Adrenal gland (tissue), 9 donors: ENCODE measurements at regions not wholly inside any gene's neighbourhood (a gene's known extent, or its start where the extent isn't known, plus 50 kb on each side); places are given as distances from the start of the nearest gene placed in this dataset.

Source experiments
- DNase-seq, 7 donors: peaks; one replicate each; pipeline ENCODE4 v3.0.0-alpha.2; 2019 to 2020
- H3K27ac ChIP-seq, 5 donors: fragments of 200-600 bp; sonication (generic) in 4 of 5; 1 replicate in 3 of 5; 2 replicates in 2 of 5; pipeline versions ENCODE4 v1.5.1 to v1.8.0; 2016 to 2020; ENCODE audit warnings: mild to moderate bottlenecking in 1 of 5
- H3K27me3 ChIP-seq: fragments of 200-600 bp; 2 replicates; pipeline ENCODE4 v1.8.0; 2021
- H3K36me3 ChIP-seq, 2 donors: fragments of 200-600 bp; replicated peaks in 1 of 2; 1 replicate in 1 of 2; 2 replicates in 1 of 2; pipeline versions ENCODE4 v1.5.1 to v1.8.0; 2018 to 2022
- H3K4me1 ChIP-seq, 2 donors: fragments of 200-600 bp; replicated peaks in 1 of 2; 1 replicate in 1 of 2; 2 replicates in 1 of 2; pipeline versions ENCODE4 v1.5.1 to v1.8.0; 2018 to 2021
- H3K4me3 ChIP-seq, 4 donors: fragments of 200-600 bp; sonication (generic) in 3 of 4; one replicate each; pipeline ENCODE4 v1.5.1; 2016 to 2018
- H3K9me3 ChIP-seq, 3 donors: fragments of 200-600 bp; sonication (generic) in 1 of 3; replicated peaks in 1 of 3; 1 replicate in 2 of 3; 2 replicates in 1 of 3; pipeline versions ENCODE4 v1.5.1 to v1.8.0; 2016 to 2021
- CTCF ChIP-seq, 6 experiments: fragments of 450-650 bp in 4 of 6; fragments of 200-600 bp in 2 of 6; sonication (generic) in 1 of 6; IDR thresholded peaks; 1 replicate in 5 of 6; 2 replicates in 1 of 6; pipeline versions ENCODE4 v1.5.1 to v1.8.0; 2016 to 2021; ENCODE audit warnings: antibody characterized with exemption in 6 of 6, mild to moderate bottlenecking in 2 of 6, moderate library complexity in 1 of 6
- POLR2A ChIP-seq, 2 donors: fragments of 450-650 bp; IDR thresholded peaks; one replicate each; pipeline ENCODE4 v1.6.1; 2017; ENCODE audit warnings: antibody characterized with exemption in 2 of 2, mild to moderate bottlenecking in 2 of 2, moderate library complexity in 1 of 2
- WGBS, 4 donors: extraction: QIAGEN DNeasy Blood & Tissue Kit in 2 of 4; methylation state at CpG; one replicate each; pipeline versions ENCODE4 v1.1.5 to v1.1.7; 2013 to 2017; 5-methylcytosine and 5-hydroxymethylcytosine counted together
- intact Hi-C, 2 donors: fragments of 100-400 bp; cut with DNase I; formaldehyde crosslinking; loops; one replicate each; pipeline versions ENCODE4 v1.14.1 to v1.15.0; 2022 to 2023
- donor health status: healthy with polysubstance abuse.
- donor health status: Bipolar disorder and iron deficiency.
- donor health status: DM: yes; HTN: yes; CAD: no.
- donor health status: DM: no; HTN: no; CAD: no.
- donor health status: DM: no; HTN: no; CAD: no.

DNA sequence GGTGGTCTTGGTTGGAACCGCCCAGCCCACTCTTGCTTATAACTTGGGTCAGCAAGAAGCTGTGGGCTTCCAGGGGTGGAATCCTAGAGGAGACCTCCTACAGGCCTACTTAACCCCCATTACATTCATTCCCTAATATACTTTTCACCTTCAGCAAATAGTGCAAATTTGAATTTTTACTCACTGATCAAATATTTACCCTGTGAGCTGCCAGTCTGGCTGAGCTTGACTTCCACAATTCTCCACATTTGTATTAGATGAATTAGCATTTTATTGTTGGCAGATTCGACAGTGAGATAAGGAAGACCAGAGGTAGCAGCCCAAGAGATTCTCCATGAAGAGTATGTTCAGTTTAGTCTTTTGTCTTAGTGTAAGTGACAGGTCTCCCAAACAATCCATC is 199.6 kb downstream of the BCOR start:
- Histone ChIP-seq H3K36me3 (no peaks in the 10 kb centered on the region), H3K4me1 (no peaks in the 10 kb centered on the region), H3K27ac (peak overlapping the region in 1 of 5 donors; percentile 43), H3K4me3 (no peak overlapping the region), H3K27me3 (peaks cover 4% of the 10 kb centered on the region), H3K9me3 (no peaks in the 10 kb centered on the region)
- WGBS, 4 donors = 75 to 88% (median 84%) methylated on average over 1 to 2 of the region's 2 CpGs
- no peak for TF ChIP-seq CTCF (IDR thresholded peaks at IDR 0.05)
- TF ChIP-seq POLR2A (IDR thresholded peaks at IDR 0.05) = no peak
- DNase-seq = no peak
- intact Hi-C loops = no loop called here

DNA sequence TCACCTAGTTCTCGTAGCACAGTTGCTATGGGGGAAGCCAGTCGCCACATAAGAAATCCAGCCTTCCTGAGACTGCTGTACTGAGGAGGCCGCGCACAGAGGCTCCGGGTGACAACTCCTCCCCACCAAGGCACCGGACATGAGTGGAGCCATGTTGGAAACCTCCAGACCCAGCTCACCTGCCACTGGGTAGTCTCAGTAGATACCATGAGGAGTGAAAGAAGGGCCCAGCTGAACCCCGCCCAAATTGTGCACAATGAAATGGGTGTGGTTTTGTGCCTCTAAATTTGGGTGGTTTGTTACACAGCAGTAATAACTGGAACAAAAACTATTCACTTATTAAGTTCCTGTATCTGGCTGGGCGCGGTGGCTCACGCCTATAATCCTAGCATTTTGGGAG is 198.7 kb downstream of the BCOR start:
- peaks cover 4% of the 10 kb centered on the region for H3K27me3 ChIP-seq
- no peaks in the 10 kb centered on the region for H3K4me1 ChIP-seq
- no peak for TF ChIP-seq POLR2A (IDR thresholded peaks at IDR 0.05)
- no peak for TF ChIP-seq CTCF (IDR thresholded peaks at IDR 0.05)
- 80 to 93% (median 91%) methylated on average over 1 to 10 of the region's 10 CpGs for WGBS, 4 donors
- DNase-seq = no peak
- H3K4me3 ChIP-seq = no peak overlapping the region
- H3K36me3 ChIP-seq = no peaks in the 10 kb centered on the region
- intact Hi-C loops = no loop called here
- no peaks in the 10 kb centered on the region for H3K9me3 ChIP-seq
- H3K27ac ChIP-seq = no peak overlapping the region

GRCh38 chrX:39899856-39900776 is 197.6 kb downstream of the BCOR start:
- no peaks in the 10 kb centered on the region for H3K36me3 ChIP-seq

GRCh38 chrX:39900777-39901170 is 197.0 kb downstream of the BCOR start:
- H3K4me3 ChIP-seq = no peak overlapping the region
- peaks cover 4% of the 10 kb centered on the region for H3K27me3 ChIP-seq
- H3K9me3 ChIP-seq = no peaks in the 10 kb centered on the region
- no peak overlapping the region for H3K27ac ChIP-seq
- H3K4me1 ChIP-seq = no peaks in the 10 kb centered on the region
- no peaks in the 10 kb centered on the region for H3K36me3 ChIP-seq
- intact Hi-C loops = no loop called here
- no peak for DNase-seq
- WGBS, 4 donors = 42 to 59% (median 53%) methylated on average over 5 to 11 of the region's 11 CpGs
- TF ChIP-seq POLR2A (IDR thresholded peaks at IDR 0.05) (no peak), CTCF (IDR thresholded peaks at IDR 0.05) (no peak)

More at GRCh38 chrX:39899856-39900776, 197.6 kb downstream of the BCOR start:
- Histone ChIP-seq H3K9me3 (no peaks in the 10 kb centered on the region), H3K4me3 (no peak overlapping the region), H3K27me3 (peaks cover 4% of the 10 kb centered on the region), H3K4me1 (no peaks in the 10 kb centered on the region), H3K27ac (no peak overlapping the region)
- DNase-seq = no peak
- no peak for TF ChIP-seq POLR2A (IDR thresholded peaks at IDR 0.05)
- TF ChIP-seq CTCF (IDR thresholded peaks at IDR 0.05) = no peak
- intact Hi-C loops = no loop called here
- 65 to 85% (median 75%) methylated on average over 7 to 23 of the region's 23 CpGs for WGBS, 4 donors
